GM23338 (cell line): ENCODE measurements at regions not wholly inside any gene's neighbourhood (a gene's known extent, or its start where the extent isn't known, plus 50 kb on each side); places are given as distances from the start of the nearest gene placed in this dataset.

Experiments used
- ATAC-seq: fragments of 200-7000 bp; cut with Tn5 transposase; 3 replicates; pipeline ENCODE4 v1.9.1; 2020
- DNase-seq: peaks from one replicate; pipeline ENCODE4 v3.0.0-alpha.2; 2015; ENCODE audit warnings: low spot score
- H2AFZ ChIP-seq: fragments of 200-600 bp; sonication (generic); 2 replicates; pipeline ENCODE4 v1.8.0; 2016; ENCODE audit warnings: antibody characterized with exemption, mild to moderate bottlenecking, moderate library complexity
- H3F3A ChIP-seq: fragments of 200-600 bp; sonication (generic); replicated peaks from 2 replicates; pipeline ENCODE4 v1.8.0; 2017; ENCODE audit warnings: antibody characterized with exemption, mixed run types, low read depth
- H3K27ac ChIP-seq: fragments of 200-600 bp; sonication (generic); 2 replicates; pipeline ENCODE4 v1.6.1; 2016; ENCODE audit warnings: low read depth
- H3K27me3 ChIP-seq: fragments of 200-600 bp; sonication (generic); 2 replicates; pipeline ENCODE4 v1.8.0; 2016; ENCODE audit warnings: mild to moderate bottlenecking, mixed run types, moderate library complexity; ENCODE audit not compliant: insufficient read depth
- H3K36me3 ChIP-seq: fragments of 200-600 bp; sonication (generic); 2 replicates; pipeline ENCODE4 v1.8.0; 2016; ENCODE audit warnings: mild to moderate bottlenecking; ENCODE audit not compliant: insufficient read depth
- H3K4me1 ChIP-seq: fragments of 200-600 bp; sonication (generic); 2 replicates; pipeline ENCODE4 v1.8.0; 2016; ENCODE audit warnings: mild to moderate bottlenecking, moderate library complexity; ENCODE audit not compliant: insufficient read depth
- H3K4me2 ChIP-seq: fragments of 200-600 bp; sonication (generic); 2 replicates; pipeline ENCODE4 v1.7.1; 2017; ENCODE audit warnings: mixed run types
- H3K4me3 ChIP-seq: fragments of 200-600 bp; sonication (generic); 2 replicates; pipeline ENCODE4 v1.6.1; 2016; ENCODE audit warnings: mixed run types
- H3K79me2 ChIP-seq: fragments of 200-600 bp; sonication (generic); replicated peaks from 2 replicates; pipeline ENCODE4 v1.8.0; 2017; ENCODE audit warnings: mild to moderate bottlenecking; ENCODE audit not compliant: insufficient read depth
- H3K9me2 ChIP-seq: fragments of 200-600 bp; sonication (generic); 2 replicates; pipeline ENCODE4 v1.8.0; 2017; ENCODE audit not compliant: insufficient read depth
- H4K20me1 ChIP-seq: fragments of 200-600 bp; sonication (generic); replicated peaks from 2 replicates; pipeline ENCODE4 v1.8.0; 2017; ENCODE audit warnings: mild to moderate bottlenecking; ENCODE audit not compliant: insufficient read depth
- H3K27ac Mint-ChIP-seq: 2 replicates; pipeline ENCODE4 v1.8.0; 2020; ENCODE audit warnings: inconsistent platforms, mild to moderate bottlenecking, moderate library complexity, mixed read lengths
- H3K27me3 Mint-ChIP-seq: 3 replicates; pipeline ENCODE4 v1.8.0; 2022; ENCODE audit warnings: low read depth, mild to moderate bottlenecking, moderate library complexity, mixed read lengths, inconsistent platforms; ENCODE audit not compliant: insufficient read depth, poor library complexity
- H3K36me3 Mint-ChIP-seq: 3 replicates; pipeline ENCODE4 v1.8.0; 2021; ENCODE audit warnings: low read depth, mild to moderate bottlenecking, inconsistent platforms, moderate library complexity, mixed read lengths
- H3K4me1 Mint-ChIP-seq: 3 replicates; pipeline ENCODE4 v1.8.0; 2020; ENCODE audit warnings: mild to moderate bottlenecking, inconsistent platforms, mixed read lengths
- H3K4me3 Mint-ChIP-seq: 3 replicates; pipeline ENCODE4 v1.8.0; 2021; ENCODE audit warnings: moderate library complexity, mild to moderate bottlenecking, inconsistent platforms, mixed read lengths
- H3K9me3 Mint-ChIP-seq: 3 replicates; pipeline ENCODE4 v1.8.0; 2020; ENCODE audit warnings: moderate library complexity, mild to moderate bottlenecking, inconsistent platforms, mixed read lengths
- CREB1 ChIP-seq: fragments of 250-450 bp; sonication (Bioruptor Pico); IDR thresholded peaks from 2 replicates; pipeline ENCODE4 v1.5.0; 2020; ENCODE audit warnings: low read depth, mild to moderate bottlenecking, moderate library complexity
- EZH2 ChIP-seq: fragments of 200-600 bp; sonication (generic); IDR thresholded peaks from one replicate; pipeline ENCODE4 v1.8.0; 2017; ENCODE audit warnings: antibody characterized with exemption, mild to moderate bottlenecking, low read depth; ENCODE audit not compliant: unreplicated experiment
- EZH2phosphoT487 ChIP-seq: fragments of 200-600 bp; sonication (generic); IDR thresholded peaks from one replicate; pipeline ENCODE4 v1.8.1; 2018; ENCODE audit warnings: antibody characterized with exemption; ENCODE audit not compliant: unreplicated experiment
- JUNB ChIP-seq: IDR thresholded peaks from one replicate; pipeline ENCODE4 v1.6.1; 2016; ENCODE audit warnings: antibody characterized with exemption; ENCODE audit not compliant: unreplicated experiment
- NANOG ChIP-seq: IDR thresholded peaks from 2 replicates; pipeline ENCODE4 v1.6.1; 2016; ENCODE audit warnings: antibody characterized with exemption, borderline replicate concordance
- POLR2AphosphoS5 ChIP-seq: IDR thresholded peaks from 2 replicates; pipeline ENCODE4 v1.6.1; 2016; ENCODE audit warnings: antibody characterized with exemption, low read depth
- ZNF114 ChIP-seq: fragments of 250-450 bp; sonication (Bioruptor Pico); IDR thresholded peaks from 2 replicates; pipeline ENCODE4 v1.5.0; 2020; ENCODE audit warnings: mild to moderate bottlenecking, moderate library complexity
- TF ChIP-seq, protein P1 (sequence below): fragments of 250-450 bp; sonication (Bioruptor Pico); IDR thresholded peaks from 2 replicates; pipeline ENCODE4 v1.5.0; 2020; ENCODE audit warnings: mild to moderate bottlenecking, moderate library complexity
- TF ChIP-seq, protein P2 (sequence below): IDR thresholded peaks from one replicate; pipeline ENCODE4 v1.6.1; 2018; ENCODE audit warnings: antibody characterized with exemption; ENCODE audit not compliant: unreplicated experiment
- TF ChIP-seq, protein P3 (sequence below), 2 experiments: fragments of 200-600 bp in 1 of 2; sonication (generic) in 1 of 2; conservative IDR thresholded peaks; 2 replicates each; pipeline versions ENCODE4 v1.5.1 to v1.6.1; 2016 to 2017; ENCODE audit warnings: antibody characterized with exemption in 2 of 2, low read depth in 2 of 2, mild to moderate bottlenecking in 2 of 2, moderate library complexity in 1 of 2

DNA sequence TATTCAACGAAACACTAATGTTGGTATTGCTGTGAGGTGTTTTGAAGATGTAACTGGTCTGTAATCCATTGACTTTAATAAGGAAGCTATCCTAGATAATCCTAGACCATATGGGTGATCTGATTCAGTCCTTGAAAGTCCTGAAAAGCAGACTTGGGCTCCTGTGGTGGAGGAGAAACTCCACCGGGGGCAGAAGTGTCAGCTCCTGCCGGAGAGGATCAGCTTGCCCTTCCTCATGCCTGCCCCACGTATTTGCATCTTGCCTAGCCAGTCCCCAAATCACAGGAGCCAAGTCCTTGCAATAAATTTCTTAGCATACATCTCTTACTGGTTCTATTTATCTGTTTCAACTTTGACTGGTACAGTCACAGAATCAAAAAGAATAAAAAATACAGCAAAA lies 144.2 kb upstream of the DLGAP1 start:
- no peaks in the 10 kb centered on the region for H3K27me3 Mint-ChIP-seq
- Histone ChIP-seq H3K4me3 (no peak overlapping the region), H3K79me2 (no peaks in the 10 kb centered on the region), H3K27me3 (no peaks in the 10 kb centered on the region), H3K4me1 (peaks cover 3% of the 10 kb centered on the region; the same call in 1 of the 2 replicates), H3K36me3 (no peaks in the 10 kb centered on the region), H3K9me2 (no peaks in the 10 kb centered on the region), H3K27ac (no peak overlapping the region), H2AFZ (no peak overlapping the region), H4K20me1 (no peaks in the 10 kb centered on the region), H3F3A (no peaks in the 10 kb centered on the region), H3K4me2 (no peak overlapping the region)
- DNase-seq = peak; percentile 73
- no peak overlapping the region for H3K27ac Mint-ChIP-seq
- H3K4me1 Mint-ChIP-seq = peaks cover 11% of the 10 kb centered on the region
- ATAC-seq = peak; percentile 96
- no peak overlapping the region for H3K4me3 Mint-ChIP-seq
- no peaks in the 10 kb centered on the region for H3K9me3 Mint-ChIP-seq
- no peaks in the 10 kb centered on the region for H3K36me3 Mint-ChIP-seq
- TF ChIP-seq, protein P1, sequence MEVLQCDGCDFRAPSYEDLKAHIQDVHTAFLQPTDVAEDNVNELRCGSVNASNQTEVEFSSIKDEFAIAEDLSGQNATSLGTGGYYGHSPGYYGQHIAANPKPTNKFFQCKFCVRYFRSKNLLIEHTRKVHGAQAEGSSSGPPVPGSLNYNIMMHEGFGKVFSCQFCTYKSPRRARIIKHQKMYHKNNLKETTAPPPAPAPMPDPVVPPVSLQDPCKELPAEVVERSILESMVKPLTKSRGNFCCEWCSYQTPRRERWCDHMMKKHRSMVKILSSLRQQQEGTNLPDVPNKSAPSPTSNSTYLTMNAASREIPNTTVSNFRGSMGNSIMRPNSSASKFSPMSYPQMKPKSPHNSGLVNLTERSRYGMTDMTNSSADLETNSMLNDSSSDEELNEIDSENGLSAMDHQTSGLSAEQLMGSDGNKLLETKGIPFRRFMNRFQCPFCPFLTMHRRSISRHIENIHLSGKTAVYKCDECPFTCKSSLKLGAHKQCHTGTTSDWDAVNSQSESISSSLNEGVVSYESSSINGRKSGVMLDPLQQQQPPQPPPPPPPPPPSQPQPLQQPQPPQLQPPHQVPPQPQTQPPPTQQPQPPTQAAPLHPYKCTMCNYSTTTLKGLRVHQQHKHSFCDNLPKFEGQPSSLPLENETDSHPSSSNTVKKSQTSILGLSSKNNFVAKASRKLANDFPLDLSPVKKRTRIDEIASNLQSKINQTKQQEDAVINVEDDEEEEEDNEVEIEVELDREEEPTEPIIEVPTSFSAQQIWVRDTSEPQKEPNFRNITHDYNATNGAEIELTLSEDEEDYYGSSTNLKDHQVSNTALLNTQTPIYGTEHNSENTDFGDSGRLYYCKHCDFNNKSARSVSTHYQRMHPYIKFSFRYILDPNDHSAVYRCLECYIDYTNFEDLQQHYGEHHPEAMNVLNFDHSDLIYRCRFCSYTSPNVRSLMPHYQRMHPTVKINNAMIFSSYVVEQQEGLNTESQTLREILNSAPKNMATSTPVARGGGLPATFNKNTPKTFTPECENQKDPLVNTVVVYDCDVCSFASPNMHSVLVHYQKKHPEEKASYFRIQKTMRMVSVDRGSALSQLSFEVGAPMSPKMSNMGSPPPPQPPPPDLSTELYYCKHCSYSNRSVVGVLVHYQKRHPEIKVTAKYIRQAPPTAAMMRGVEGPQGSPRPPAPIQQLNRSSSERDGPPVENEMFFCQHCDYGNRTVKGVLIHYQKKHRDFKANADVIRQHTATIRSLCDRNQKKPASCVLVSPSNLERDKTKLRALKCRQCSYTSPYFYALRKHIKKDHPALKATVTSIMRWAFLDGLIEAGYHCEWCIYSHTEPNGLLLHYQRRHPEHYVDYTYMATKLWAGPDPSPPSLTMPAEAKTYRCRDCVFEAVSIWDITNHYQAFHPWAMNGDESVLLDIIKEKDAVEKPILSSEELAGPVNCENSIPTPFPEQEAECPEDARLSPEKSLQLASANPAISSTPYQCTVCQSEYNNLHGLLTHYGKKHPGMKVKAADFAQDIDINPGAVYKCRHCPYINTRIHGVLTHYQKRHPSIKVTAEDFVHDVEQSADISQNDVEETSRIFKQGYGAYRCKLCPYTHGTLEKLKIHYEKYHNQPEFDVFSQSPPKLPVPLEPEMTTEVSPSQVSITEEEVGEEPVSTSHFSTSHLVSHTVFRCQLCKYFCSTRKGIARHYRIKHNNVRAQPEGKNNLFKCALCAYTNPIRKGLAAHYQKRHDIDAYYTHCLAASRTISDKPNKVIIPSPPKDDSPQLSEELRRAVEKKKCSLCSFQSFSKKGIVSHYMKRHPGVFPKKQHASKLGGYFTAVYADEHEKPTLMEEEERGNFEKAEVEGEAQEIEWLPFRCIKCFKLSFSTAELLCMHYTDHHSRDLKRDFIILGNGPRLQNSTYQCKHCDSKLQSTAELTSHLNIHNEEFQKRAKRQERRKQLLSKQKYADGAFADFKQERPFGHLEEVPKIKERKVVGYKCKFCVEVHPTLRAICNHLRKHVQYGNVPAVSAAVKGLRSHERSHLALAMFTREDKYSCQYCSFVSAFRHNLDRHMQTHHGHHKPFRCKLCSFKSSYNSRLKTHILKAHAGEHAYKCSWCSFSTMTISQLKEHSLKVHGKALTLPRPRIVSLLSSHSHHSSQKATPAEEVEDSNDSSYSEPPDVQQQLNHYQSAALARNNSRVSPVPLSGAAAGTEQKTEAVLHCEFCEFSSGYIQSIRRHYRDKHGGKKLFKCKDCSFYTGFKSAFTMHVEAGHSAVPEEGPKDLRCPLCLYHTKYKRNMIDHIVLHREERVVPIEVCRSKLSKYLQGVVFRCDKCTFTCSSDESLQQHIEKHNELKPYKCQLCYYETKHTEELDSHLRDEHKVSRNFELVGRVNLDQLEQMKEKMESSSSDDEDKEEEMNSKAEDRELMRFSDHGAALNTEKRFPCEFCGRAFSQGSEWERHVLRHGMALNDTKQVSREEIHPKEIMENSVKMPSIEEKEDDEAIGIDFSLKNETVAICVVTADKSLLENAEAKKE (CRISPR knock-in tag) = peak; percentile 32; the same call in 1 of the 2 replicates
- TF ChIP-seq ZNF114 (no peak), CREB1 (no peak), POLR2AphosphoS5 (no peak), JUNB (no peak), EZH2phosphoT487 (no peak), EZH2 (no peak), NANOG (no peak)
- TF ChIP-seq, protein P2, sequence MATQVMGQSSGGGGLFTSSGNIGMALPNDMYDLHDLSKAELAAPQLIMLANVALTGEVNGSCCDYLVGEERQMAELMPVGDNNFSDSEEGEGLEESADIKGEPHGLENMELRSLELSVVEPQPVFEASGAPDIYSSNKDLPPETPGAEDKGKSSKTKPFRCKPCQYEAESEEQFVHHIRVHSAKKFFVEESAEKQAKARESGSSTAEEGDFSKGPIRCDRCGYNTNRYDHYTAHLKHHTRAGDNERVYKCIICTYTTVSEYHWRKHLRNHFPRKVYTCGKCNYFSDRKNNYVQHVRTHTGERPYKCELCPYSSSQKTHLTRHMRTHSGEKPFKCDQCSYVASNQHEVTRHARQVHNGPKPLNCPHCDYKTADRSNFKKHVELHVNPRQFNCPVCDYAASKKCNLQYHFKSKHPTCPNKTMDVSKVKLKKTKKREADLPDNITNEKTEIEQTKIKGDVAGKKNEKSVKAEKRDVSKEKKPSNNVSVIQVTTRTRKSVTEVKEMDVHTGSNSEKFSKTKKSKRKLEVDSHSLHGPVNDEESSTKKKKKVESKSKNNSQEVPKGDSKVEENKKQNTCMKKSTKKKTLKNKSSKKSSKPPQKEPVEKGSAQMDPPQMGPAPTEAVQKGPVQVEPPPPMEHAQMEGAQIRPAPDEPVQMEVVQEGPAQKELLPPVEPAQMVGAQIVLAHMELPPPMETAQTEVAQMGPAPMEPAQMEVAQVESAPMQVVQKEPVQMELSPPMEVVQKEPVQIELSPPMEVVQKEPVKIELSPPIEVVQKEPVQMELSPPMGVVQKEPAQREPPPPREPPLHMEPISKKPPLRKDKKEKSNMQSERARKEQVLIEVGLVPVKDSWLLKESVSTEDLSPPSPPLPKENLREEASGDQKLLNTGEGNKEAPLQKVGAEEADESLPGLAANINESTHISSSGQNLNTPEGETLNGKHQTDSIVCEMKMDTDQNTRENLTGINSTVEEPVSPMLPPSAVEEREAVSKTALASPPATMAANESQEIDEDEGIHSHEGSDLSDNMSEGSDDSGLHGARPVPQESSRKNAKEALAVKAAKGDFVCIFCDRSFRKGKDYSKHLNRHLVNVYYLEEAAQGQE = no peak
- TF ChIP-seq, protein P3, sequence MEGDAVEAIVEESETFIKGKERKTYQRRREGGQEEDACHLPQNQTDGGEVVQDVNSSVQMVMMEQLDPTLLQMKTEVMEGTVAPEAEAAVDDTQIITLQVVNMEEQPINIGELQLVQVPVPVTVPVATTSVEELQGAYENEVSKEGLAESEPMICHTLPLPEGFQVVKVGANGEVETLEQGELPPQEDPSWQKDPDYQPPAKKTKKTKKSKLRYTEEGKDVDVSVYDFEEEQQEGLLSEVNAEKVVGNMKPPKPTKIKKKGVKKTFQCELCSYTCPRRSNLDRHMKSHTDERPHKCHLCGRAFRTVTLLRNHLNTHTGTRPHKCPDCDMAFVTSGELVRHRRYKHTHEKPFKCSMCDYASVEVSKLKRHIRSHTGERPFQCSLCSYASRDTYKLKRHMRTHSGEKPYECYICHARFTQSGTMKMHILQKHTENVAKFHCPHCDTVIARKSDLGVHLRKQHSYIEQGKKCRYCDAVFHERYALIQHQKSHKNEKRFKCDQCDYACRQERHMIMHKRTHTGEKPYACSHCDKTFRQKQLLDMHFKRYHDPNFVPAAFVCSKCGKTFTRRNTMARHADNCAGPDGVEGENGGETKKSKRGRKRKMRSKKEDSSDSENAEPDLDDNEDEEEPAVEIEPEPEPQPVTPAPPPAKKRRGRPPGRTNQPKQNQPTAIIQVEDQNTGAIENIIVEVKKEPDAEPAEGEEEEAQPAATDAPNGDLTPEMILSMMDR (conservative IDR thresholded peaks at IDR 0.05; ENCODE audit: low read depth in 2 of 2) = peak; percentile 38 to 43; a peak in 3 of 4 replicates
